ENCODE measurements at regions not wholly inside any gene's neighbourhood (a gene's known extent, or its start where the extent isn't known, plus 50 kb on each side); places are given as distances from the start of the nearest gene placed in this dataset.
"Not testable (repeated sequence)": the region's sequence is repeated elsewhere in the genome, so short reads cannot be mapped to it uniquely, and the experiment has no call there.

GRCh38 chr4:69013933-69014332, 62.3 kb upstream of the UGT2A3 start:
- not testable (repeated sequence) for H3K27ac ChIP-seq (ENCODE audit: low read depth, low read length); H3K27me3 Mint-ChIP-seq (ENCODE audit: insufficient read depth); H3K4me1 ChIP-seq (ENCODE audit: control insufficient read depth, insufficient read depth, low read length); H3K27me3 ChIP-seq (ENCODE audit: control insufficient read depth, insufficient read depth, low read length, poor library complexity, severe bottlenecking); H3K36me3 Mint-ChIP-seq (ENCODE audit: low read depth); H3K4me3 Mint-ChIP-seq; H3K4me1 Mint-ChIP-seq; H3K9me3 Mint-ChIP-seq; H3K4me3 ChIP-seq (ENCODE audit: low read length); H3K9me3 ChIP-seq (ENCODE audit: control insufficient read depth, low read length); H3K36me3 ChIP-seq (ENCODE audit: control insufficient read depth, insufficient read depth, low read length); H3K27ac Mint-ChIP-seq; DNase-seq; H3K9ac ChIP-seq (ENCODE audit: extremely low read depth, low read length, poor library complexity, severe bottlenecking)

DNA sequence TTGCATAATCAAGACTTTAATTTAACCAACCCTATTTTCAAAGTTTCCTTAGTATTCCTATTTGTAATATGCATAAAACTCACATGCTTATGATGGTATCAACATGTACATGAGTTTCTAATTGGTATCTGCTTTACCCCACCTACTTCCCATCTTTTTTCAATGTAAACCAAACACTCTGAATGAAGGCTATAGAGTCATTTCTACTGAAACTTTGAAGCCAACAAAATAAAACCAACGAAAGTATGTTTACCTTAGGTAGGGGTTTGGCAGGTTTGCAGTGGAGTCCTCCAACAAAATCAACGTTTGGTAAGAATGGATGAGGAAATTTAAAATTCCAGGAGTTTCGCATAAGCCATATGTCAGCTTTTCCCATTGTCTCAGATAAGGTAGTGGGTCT, 66.4 kb upstream of the UGT2A3 start:
- H3K9me3 ChIP-seq (ENCODE audit: control insufficient read depth, low read length); H3K9me3 Mint-ChIP-seq; H3K4me3 Mint-ChIP-seq; DNase-seq; H3K36me3 ChIP-seq (ENCODE audit: control insufficient read depth, insufficient read depth, low read length); H3K36me3 Mint-ChIP-seq (ENCODE audit: low read depth); H3K4me1 ChIP-seq (ENCODE audit: control insufficient read depth, insufficient read depth, low read length); H3K9ac ChIP-seq (ENCODE audit: extremely low read depth, low read length, poor library complexity, severe bottlenecking); H3K27ac Mint-ChIP-seq; H3K4me3 ChIP-seq (ENCODE audit: low read length); H3K27me3 ChIP-seq (ENCODE audit: control insufficient read depth, insufficient read depth, low read length, poor library complexity, severe bottlenecking); H3K27ac ChIP-seq (ENCODE audit: low read depth, low read length); H3K4me1 Mint-ChIP-seq; H3K27me3 Mint-ChIP-seq (ENCODE audit: insufficient read depth): not testable (repeated sequence)
- WGBS, 2 experiments (ENCODE audit: insufficient coverage in 1 of 2, insufficient read length in 1 of 2): 80 to 87% methylated on average over 3 of the region's 3 CpGs

- DNase-seq; H3K27me3 ChIP-seq (ENCODE audit: control insufficient read depth, insufficient read depth, low read length, poor library complexity, severe bottlenecking); H3K9ac ChIP-seq (ENCODE audit: extremely low read depth, low read length, poor library complexity, severe bottlenecking); H3K36me3 ChIP-seq (ENCODE audit: control insufficient read depth, insufficient read depth, low read length); H3K4me3 Mint-ChIP-seq; H3K27me3 Mint-ChIP-seq (ENCODE audit: insufficient read depth); H3K27ac Mint-ChIP-seq; H3K27ac ChIP-seq (ENCODE audit: low read depth, low read length); H3K9me3 Mint-ChIP-seq; H3K4me1 ChIP-seq (ENCODE audit: control insufficient read depth, insufficient read depth, low read length); H3K4me3 ChIP-seq (ENCODE audit: low read length); H3K4me1 Mint-ChIP-seq; H3K9me3 ChIP-seq (ENCODE audit: control insufficient read depth, low read length); H3K36me3 Mint-ChIP-seq (ENCODE audit: low read depth): not testable (repeated sequence)
- WGBS, 2 experiments (ENCODE audit: insufficient coverage in 1 of 2, insufficient read length in 1 of 2): 60 to 69% methylated on average over 4 to 6 of the region's 6 CpGs
Observed at GRCh38 chr4:69019538-69020461, 68.2 kb upstream of the UGT2A3 start.

DNA sequence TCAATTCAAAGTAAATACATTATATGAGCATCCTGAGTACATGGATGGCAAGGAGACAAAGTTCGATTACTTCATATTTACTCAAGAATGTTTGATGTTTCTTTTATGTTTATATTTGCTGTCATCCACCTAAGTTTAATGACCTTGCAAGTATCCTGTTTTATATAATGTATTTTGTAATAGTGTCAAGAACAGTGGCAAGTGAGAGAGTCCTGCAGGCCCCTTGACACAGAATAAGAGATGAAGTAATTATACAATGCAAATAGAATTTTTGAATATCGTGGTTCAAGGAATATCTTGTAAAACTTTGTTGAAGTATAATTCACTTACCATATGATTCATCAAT, 68.8 kb upstream of the UGT2A3 start:
- 50% methylated on average over 1 of the region's 2 CpGs; no CpG with 5 or more reads in 1 of the 2 experiments for WGBS, 2 experiments (ENCODE audit: insufficient coverage in 1 of 2, insufficient read length in 1 of 2)
- H3K9me3 Mint-ChIP-seq; DNase-seq; H3K4me3 ChIP-seq (ENCODE audit: low read length); H3K9ac ChIP-seq (ENCODE audit: extremely low read depth, low read length, poor library complexity, severe bottlenecking); H3K27ac Mint-ChIP-seq; H3K9me3 ChIP-seq (ENCODE audit: control insufficient read depth, low read length); H3K4me3 Mint-ChIP-seq; H3K36me3 Mint-ChIP-seq (ENCODE audit: low read depth); H3K4me1 ChIP-seq (ENCODE audit: control insufficient read depth, insufficient read depth, low read length); H3K36me3 ChIP-seq (ENCODE audit: control insufficient read depth, insufficient read depth, low read length); H3K27me3 ChIP-seq (ENCODE audit: control insufficient read depth, insufficient read depth, low read length, poor library complexity, severe bottlenecking); H3K27me3 Mint-ChIP-seq (ENCODE audit: insufficient read depth); H3K27ac ChIP-seq (ENCODE audit: low read depth, low read length); H3K4me1 Mint-ChIP-seq: not testable (repeated sequence)

All from endodermal cell (in vitro differentiated cells).